ENCODE measurements at regions not wholly inside any gene's neighbourhood (a gene's known extent, or its start where the extent isn't known, plus 50 kb on each side); places are given as distances from the start of the nearest gene placed in this dataset.

- DNase-seq: no peak
Observed at GRCh38 chr4:175127314-175127713, 209.2 kb downstream of the ADAM29 start.

GRCh38 chr4:175129797-175130196 lies 211.6 kb downstream of the ADAM29 start:
- no peak for DNase-seq

GRCh38 chr4:175139205-175139604 lies 221.0 kb downstream of the ADAM29 start:
- no peak for DNase-seq

GRCh38 chr4:175143116-175143515 lies 225.0 kb downstream of the ADAM29 start:
- no peak for DNase-seq

GRCh38 chr4:175146799-175147198 lies 228.6 kb downstream of the ADAM29 start:
- no peak for DNase-seq

- DNase-seq: no peak
Observed at GRCh38 chr4:175147233-175147632, 229.1 kb downstream of the ADAM29 start.

- no peak for DNase-seq
Observed at GRCh38 chr4:175166020-175166419, 247.9 kb downstream of the ADAM29 start.

- no peak for DNase-seq
Observed at GRCh38 chr4:175176710-175177109, 258.6 kb downstream of the ADAM29 start.

- DNase-seq: no peak
Observed at GRCh38 chr4:175190654-175191053, 272.5 kb downstream of the ADAM29 start.

GRCh38 chr4:175198056-175198455 lies 279.9 kb downstream of the ADAM29 start:
- DNase-seq: no peak

- DNase-seq: no peak
Observed at GRCh38 chr4:175215208-175215607, 297.1 kb downstream of the ADAM29 start.

GRCh38 chr4:175215657-175216056 lies 297.5 kb downstream of the ADAM29 start:
- no peak for DNase-seq

- no peak for DNase-seq
Observed at GRCh38 chr4:175229154-175229553, 311.0 kb downstream of the ADAM29 start.

- DNase-seq: no peak
Observed at GRCh38 chr4:175234162-175234561, 316.0 kb downstream of the ADAM29 start.

- DNase-seq: no peak
Observed at GRCh38 chr4:175238827-175239517, 320.8 kb downstream of the ADAM29 start.

- no peak for DNase-seq
Observed at GRCh38 chr4:175246941-175247340, 328.8 kb downstream of the ADAM29 start.

- no peak for DNase-seq
Observed at GRCh38 chr4:175252642-175253041, 334.5 kb downstream of the ADAM29 start.

- DNase-seq: no peak
Observed at GRCh38 chr4:175253184-175253902, 335.2 kb downstream of the ADAM29 start.

- no peak for DNase-seq
Observed at GRCh38 chr4:175263537-175263936, 345.4 kb downstream of the ADAM29 start.

- DNase-seq: no peak
Observed at GRCh38 chr4:175271010-175271630, 353.0 kb downstream of the ADAM29 start.

GRCh38 chr4:175273995-175274753 lies 356.0 kb downstream of the ADAM29 start:
- no peak for DNase-seq

GRCh38 chr4:175277816-175278215 lies 359.7 kb downstream of the ADAM29 start:
- no peak for DNase-seq

- no peak for DNase-seq
Observed at GRCh38 chr4:175280153-175280552, 362.0 kb downstream of the ADAM29 start.
